ENCODE measurements at regions not wholly inside any gene's neighbourhood (a gene's known extent, or its start where the extent isn't known, plus 50 kb on each side); places are given as distances from the start of the nearest gene placed in this dataset.

DNA sequence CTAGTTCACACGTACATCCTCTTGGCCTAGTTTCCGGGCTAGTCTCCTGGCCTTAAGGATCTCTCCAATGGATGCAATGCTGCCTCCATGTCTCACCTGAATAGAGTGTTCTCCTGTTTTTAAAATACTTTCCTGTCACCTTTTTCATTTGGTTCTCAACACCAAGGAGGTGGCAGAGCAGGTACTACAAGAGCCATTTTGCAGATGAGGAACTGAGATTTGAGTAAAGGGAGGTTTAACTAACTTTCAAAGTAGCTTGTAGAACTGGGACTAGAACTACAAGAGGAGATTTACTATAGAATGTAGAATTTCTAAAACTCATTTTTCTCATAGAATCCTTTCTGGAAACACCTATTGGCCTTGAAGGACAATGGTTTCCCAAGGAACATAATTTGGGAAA lies 97.6 kb upstream of the AP1S2 start:
- no peak for TF ChIP-seq POLR2A (IDR thresholded peaks at IDR 0.05)
- TF ChIP-seq, protein P1, sequence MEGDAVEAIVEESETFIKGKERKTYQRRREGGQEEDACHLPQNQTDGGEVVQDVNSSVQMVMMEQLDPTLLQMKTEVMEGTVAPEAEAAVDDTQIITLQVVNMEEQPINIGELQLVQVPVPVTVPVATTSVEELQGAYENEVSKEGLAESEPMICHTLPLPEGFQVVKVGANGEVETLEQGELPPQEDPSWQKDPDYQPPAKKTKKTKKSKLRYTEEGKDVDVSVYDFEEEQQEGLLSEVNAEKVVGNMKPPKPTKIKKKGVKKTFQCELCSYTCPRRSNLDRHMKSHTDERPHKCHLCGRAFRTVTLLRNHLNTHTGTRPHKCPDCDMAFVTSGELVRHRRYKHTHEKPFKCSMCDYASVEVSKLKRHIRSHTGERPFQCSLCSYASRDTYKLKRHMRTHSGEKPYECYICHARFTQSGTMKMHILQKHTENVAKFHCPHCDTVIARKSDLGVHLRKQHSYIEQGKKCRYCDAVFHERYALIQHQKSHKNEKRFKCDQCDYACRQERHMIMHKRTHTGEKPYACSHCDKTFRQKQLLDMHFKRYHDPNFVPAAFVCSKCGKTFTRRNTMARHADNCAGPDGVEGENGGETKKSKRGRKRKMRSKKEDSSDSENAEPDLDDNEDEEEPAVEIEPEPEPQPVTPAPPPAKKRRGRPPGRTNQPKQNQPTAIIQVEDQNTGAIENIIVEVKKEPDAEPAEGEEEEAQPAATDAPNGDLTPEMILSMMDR (IDR thresholded peaks at IDR 0.05): no peak
